Bronchial epithelial cell (primary cell): ENCODE measurements at regions not wholly inside any gene's neighbourhood (a gene's known extent, or its start where the extent isn't known, plus 50 kb on each side); places are given as distances from the start of the nearest gene placed in this dataset.
A peak's percentile ranks its signal among the peaks of the same experiment; 100 is the strongest.
"Not testable (repeated sequence)": the region's sequence is repeated elsewhere in the genome, so short reads cannot be mapped to it uniquely, and the experiment has no call there.

Experiments
- DNase-seq: peaks from one replicate; pipeline ENCODE4 v3.0.0-alpha.2; 2010; ENCODE audit warnings: low read depth
- FAIRE-seq: peaks from 2 replicates; lab custom pipeline; 2011; peaks lifted over from hg19 to GRCh38; lab: Jason Lieb, UNC
- H3K27me3 ChIP-seq: 2 replicates; pipeline ENCODE4 v1.5.1; 2011; ENCODE audit warnings: low read length; ENCODE audit not compliant: control insufficient read depth, insufficient read depth
- H3K36me3 ChIP-seq: 2 replicates; pipeline ENCODE4 v1.5.1; 2011; ENCODE audit warnings: low read length; ENCODE audit not compliant: control insufficient read depth, insufficient read depth
- H3K4me3 ChIP-seq: 2 replicates; pipeline ENCODE4 v1.5.1; 2011; ENCODE audit warnings: mild to moderate bottlenecking, low read depth, low read length, control low read depth
- TF ChIP-seq, protein P1 (sequence below): IDR thresholded peaks from 2 replicates; pipeline ENCODE4 v1.5.1; 2011; ENCODE audit warnings: mild to moderate bottlenecking, moderate library complexity, low read length, control low read depth, inconsistent platforms; ENCODE audit not compliant: insufficient read depth, severe bottlenecking

- no peak for DNase-seq
- no peak for FAIRE-seq
- TF ChIP-seq, protein P1, sequence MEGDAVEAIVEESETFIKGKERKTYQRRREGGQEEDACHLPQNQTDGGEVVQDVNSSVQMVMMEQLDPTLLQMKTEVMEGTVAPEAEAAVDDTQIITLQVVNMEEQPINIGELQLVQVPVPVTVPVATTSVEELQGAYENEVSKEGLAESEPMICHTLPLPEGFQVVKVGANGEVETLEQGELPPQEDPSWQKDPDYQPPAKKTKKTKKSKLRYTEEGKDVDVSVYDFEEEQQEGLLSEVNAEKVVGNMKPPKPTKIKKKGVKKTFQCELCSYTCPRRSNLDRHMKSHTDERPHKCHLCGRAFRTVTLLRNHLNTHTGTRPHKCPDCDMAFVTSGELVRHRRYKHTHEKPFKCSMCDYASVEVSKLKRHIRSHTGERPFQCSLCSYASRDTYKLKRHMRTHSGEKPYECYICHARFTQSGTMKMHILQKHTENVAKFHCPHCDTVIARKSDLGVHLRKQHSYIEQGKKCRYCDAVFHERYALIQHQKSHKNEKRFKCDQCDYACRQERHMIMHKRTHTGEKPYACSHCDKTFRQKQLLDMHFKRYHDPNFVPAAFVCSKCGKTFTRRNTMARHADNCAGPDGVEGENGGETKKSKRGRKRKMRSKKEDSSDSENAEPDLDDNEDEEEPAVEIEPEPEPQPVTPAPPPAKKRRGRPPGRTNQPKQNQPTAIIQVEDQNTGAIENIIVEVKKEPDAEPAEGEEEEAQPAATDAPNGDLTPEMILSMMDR: no peak
- Histone ChIP-seq H3K4me3 (no peak overlapping the region), H3K36me3 (no peaks in the 10 kb centered on the region), H3K27me3 (no peaks in the 10 kb centered on the region)
Observed at GRCh38 chr18:52140986-52141385, 199.0 kb upstream of the DCC start.

- no peak overlapping the region for H3K4me3 ChIP-seq
- DNase-seq: peak; percentile 59
- H3K36me3 ChIP-seq: no peaks in the 10 kb centered on the region
- TF ChIP-seq, protein P1: no peak
- H3K27me3 ChIP-seq: no peaks in the 10 kb centered on the region
- no peak for FAIRE-seq
Observed at GRCh38 chr18:52150050-52150449, 189.9 kb upstream of the DCC start.

DNA sequence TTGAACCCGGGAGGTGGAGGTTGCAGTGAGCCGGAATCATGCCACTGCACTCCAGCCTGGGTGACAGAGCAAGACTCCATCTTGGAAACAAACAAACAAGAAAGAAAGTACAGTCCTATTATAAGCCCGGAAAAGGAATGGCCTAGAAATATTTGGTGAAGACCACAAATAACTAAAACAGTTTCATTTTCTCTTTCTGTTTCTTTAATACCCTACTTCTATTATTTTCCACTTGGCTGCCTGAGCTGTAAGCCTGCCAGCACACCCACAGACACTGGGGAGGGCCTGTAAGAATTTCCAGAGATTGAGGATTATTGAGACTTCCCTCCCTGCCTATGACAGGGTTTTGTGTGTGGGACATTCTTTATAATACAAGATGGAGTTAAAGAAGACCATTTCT lies 188.0 kb upstream of the DCC start:
- Histone ChIP-seq H3K27me3 (no peaks in the 10 kb centered on the region), H3K4me3 (no peak overlapping the region), H3K36me3 (no peaks in the 10 kb centered on the region)
- FAIRE-seq: no peak
- TF ChIP-seq, protein P1: no peak
- DNase-seq: no peak

- FAIRE-seq: no peak
- no peak overlapping the region for H3K4me3 ChIP-seq
- TF ChIP-seq, protein P1: no peak
- no peaks in the 10 kb centered on the region for H3K27me3 ChIP-seq
- DNase-seq: peak; percentile 52
- no peaks in the 10 kb centered on the region for H3K36me3 ChIP-seq
Observed at GRCh38 chr18:52156166-52156565, 183.8 kb upstream of the DCC start.

GRCh38 chr18:52160636-52161035 lies 179.4 kb upstream of the DCC start:
- peak; percentile 96 for DNase-seq
- no peaks in the 10 kb centered on the region for H3K27me3 ChIP-seq
- no peaks in the 10 kb centered on the region for H3K36me3 ChIP-seq
- peak; percentile 86 for FAIRE-seq
- H3K4me3 ChIP-seq: no peak overlapping the region
- TF ChIP-seq, protein P1: no peak

DNA sequence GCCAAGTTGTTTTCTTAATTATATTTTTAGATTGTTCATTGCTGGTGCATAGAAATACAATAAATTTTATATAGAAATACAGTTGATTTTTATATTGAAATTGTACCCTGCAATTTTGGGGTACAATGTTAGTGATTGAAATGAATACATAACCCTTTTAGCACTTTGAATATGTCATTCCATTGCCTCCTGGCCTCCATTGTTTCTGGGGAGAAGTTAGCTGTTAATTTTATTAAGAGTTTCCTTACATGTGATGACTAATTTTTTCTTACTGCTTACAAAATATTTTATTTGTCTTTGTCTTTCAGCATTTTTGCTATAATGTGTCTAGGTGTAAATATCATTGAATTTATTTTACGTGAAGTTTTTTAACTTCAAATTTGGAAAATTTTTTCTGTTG lies 176.5 kb upstream of the DCC start:
- DNase-seq: no peak
- H3K4me3 ChIP-seq: no peak overlapping the region
- FAIRE-seq: no peak
- H3K27me3 ChIP-seq: no peaks in the 10 kb centered on the region
- TF ChIP-seq, protein P1: no peak
- no peaks in the 10 kb centered on the region for H3K36me3 ChIP-seq

DNA sequence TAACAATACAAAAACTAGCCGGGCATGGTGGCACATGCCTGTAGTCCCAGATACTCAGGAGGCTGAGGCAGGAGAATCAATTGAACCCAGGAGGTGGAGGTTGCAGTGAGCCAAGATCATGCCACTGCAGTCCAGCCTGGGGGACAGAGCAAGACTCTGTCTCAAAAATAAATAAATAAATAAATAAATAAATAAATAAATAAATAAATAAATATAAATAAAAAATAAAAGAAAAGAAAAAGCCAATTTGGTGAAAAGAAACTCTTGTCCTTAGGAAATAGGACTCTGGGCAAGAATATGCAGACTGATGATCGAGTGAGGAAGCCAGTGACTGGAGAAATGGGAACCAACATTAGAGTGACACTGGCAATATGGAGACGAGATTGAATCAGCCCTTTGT lies 171.9 kb upstream of the DCC start:
- not testable (repeated sequence) for H3K27me3 ChIP-seq, FAIRE-seq, H3K4me3 ChIP-seq, H3K36me3 ChIP-seq, DNase-seq
